ENCODE measurements at regions not wholly inside any gene's neighbourhood (a gene's known extent, or its start where the extent isn't known, plus 50 kb on each side); places are given as distances from the start of the nearest gene placed in this dataset.

DNA sequence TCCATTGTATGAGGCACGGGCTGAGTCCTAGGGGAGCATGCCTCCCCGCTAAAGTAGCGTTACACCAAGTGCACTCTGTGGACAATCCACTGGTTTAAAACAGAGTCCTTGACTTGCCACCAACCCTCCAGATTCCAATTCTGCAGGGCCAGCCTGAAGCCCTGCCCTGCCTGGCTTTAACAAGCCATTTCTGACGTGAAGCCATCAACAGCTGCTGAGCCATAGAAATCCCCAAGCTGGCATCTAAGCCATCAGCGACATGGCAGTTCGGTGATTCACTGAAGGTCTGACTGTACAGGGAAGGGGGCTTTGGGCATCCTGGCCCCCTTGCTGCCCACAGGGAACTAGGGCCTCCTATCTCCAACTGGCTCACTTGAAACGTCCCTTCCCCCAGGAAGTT is 265.7 kb downstream of the UACA start:
- no peak for ATAC-seq
- H3K9me3 Mint-ChIP-seq: no peaks in the 10 kb centered on the region
- H3K27ac Mint-ChIP-seq: no peak overlapping the region
- DNase-seq (ENCODE audit: low spot score in 2 of 2): no peak
- no peaks in the 10 kb centered on the region for H3K36me3 Mint-ChIP-seq

- ATAC-seq (no peak), DNase-seq (ENCODE audit: low spot score in 2 of 2) (no peak)
- no peaks in the 10 kb centered on the region for H3K36me3 Mint-ChIP-seq
- no peaks in the 10 kb centered on the region for H3K9me3 Mint-ChIP-seq
- H3K27ac Mint-ChIP-seq: no peak overlapping the region
These were observed 267.3 kb downstream of the UACA start for GRCh38 chr15:70495991-70496599.

- ATAC-seq: peak; percentile 38 to 69
- no peaks in the 10 kb centered on the region for H3K36me3 Mint-ChIP-seq
- DNase-seq (ENCODE audit: low spot score in 2 of 2): peak; percentile 36 to 77
- peak overlapping the region in 1 of 2 donors; percentile 27 for H3K27ac Mint-ChIP-seq
- H3K9me3 Mint-ChIP-seq: no peaks in the 10 kb centered on the region
These were observed 268.3 kb downstream of the UACA start for GRCh38 chr15:70494852-70495571.

DNA sequence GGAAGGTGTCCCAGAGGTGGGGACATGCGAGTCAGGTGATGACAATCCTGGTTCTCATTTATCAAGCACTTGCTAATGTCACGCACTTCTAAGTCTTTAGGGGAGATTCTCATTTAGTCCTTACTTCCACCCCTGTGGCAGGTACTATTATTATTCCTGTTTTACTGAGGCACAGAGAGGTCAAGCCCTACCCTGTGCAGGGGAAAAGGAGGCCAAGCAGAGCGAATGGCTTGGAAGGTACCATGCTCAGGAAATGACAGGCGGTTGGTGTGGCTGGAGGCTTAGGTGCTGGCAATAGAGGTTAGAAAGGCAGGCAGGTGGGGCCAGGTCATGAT is 268.9 kb downstream of the UACA start:
- no peaks in the 10 kb centered on the region for H3K9me3 Mint-ChIP-seq
- no peaks in the 10 kb centered on the region for H3K36me3 Mint-ChIP-seq
- peak overlapping the region in 1 of 2 donors; percentile 27 for H3K27ac Mint-ChIP-seq
- no peak for DNase-seq (ENCODE audit: low spot score in 2 of 2)
- ATAC-seq: no peak

GRCh38 chr15:70493787-70494516 is 269.4 kb downstream of the UACA start:
- Mint-ChIP-seq H3K36me3 (no peaks in the 10 kb centered on the region), H3K9me3 (no peaks in the 10 kb centered on the region), H3K27ac (peak overlapping the region in 1 of 2 donors; percentile 92)
- ATAC-seq: no peak
- no peak for DNase-seq (ENCODE audit: low spot score in 2 of 2)

- Mint-ChIP-seq H3K9me3 (no peaks in the 10 kb centered on the region), H3K27ac (peak overlapping the region; percentile 92 to 95), H3K36me3 (no peaks in the 10 kb centered on the region)
- no peak for DNase-seq (ENCODE audit: low spot score in 2 of 2)
- no peak for ATAC-seq
These were observed 270.0 kb downstream of the UACA start for GRCh38 chr15:70493376-70493775.

DNA sequence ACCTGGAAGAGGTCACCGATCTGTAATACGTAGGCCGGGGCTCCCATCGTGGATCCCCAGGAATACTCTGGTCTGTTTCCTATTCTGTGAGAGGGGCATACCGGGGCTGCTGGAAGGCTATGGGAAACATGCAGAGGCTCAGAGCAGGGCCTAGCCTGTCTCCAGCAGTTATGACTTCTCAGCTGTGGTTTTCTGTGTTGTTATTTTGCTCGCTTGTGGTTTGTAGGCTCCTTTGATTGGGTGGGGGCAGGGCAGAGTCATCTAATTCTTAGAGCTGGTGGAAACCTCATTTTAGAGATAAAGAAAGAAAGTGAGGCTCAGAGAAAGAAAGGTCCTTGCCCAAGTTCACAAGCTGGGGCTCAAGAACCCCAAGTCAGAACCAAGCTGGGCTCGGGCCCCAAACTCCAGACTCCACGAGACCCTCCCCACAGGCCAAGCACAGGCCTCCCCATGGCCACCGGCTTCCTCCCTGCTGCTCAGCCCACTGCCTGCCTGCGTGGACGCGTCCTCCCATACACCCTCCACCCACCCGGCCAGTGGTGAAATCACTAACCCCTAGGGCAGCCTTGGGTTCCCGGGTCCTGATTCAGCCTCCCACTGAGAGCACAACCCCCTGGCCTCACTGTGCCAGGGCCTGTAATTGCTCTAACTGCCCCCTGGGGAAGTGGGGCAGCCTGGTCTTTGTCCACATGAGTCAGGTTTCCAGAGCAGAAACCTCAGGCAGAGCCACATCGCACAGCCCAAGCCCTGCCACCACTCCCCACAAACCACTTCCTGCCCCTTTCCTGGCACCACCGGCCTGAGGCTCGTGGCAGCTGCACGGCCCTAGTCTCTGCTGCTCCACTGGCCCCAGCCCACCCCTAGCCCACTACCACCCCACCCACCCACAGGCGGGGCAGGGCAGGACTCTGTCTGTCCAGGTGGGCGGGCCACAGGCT is 270.8 kb downstream of the UACA start:
- H3K36me3 Mint-ChIP-seq: no peaks in the 10 kb centered on the region
- peak overlapping the region; percentile 92 to 95 for H3K27ac Mint-ChIP-seq
- peak; percentile 82 to 91 for DNase-seq (ENCODE audit: low spot score in 2 of 2)
- H3K9me3 Mint-ChIP-seq: no peaks in the 10 kb centered on the region
- ATAC-seq: peak; percentile 73 to 74

GRCh38 chr15:70491641-70492040 is 271.7 kb downstream of the UACA start:
- no peak for DNase-seq (ENCODE audit: low spot score in 2 of 2)
- H3K27ac Mint-ChIP-seq: peak overlapping the region; percentile 92 to 95
- no peaks in the 10 kb centered on the region for H3K9me3 Mint-ChIP-seq
- ATAC-seq: no peak
- no peaks in the 10 kb centered on the region for H3K36me3 Mint-ChIP-seq

DNA sequence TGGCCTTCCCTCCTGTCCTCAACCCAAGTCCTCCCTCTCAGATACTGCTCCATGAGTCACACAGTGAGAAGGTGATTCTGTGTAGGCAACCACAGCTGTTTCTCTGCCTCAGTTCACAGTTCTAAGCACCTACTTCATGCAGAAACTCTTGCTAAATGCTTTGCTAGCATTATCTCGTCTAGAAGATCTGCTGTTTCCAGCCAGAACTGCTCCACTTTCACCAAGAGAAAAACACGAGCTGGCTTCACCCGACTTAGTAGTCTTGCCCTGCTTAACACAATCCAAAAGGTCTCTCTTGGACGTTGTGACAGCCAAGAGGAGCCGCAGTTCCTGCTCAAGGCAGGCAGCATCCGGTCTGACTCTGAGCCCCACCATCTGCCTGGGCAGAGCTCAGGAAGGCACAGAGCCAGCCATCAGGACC is 272.1 kb downstream of the UACA start:
- DNase-seq (ENCODE audit: low spot score in 2 of 2): no peak
- Mint-ChIP-seq H3K36me3 (no peaks in the 10 kb centered on the region), H3K27ac (peak overlapping the region; percentile 92 to 95), H3K9me3 (no peaks in the 10 kb centered on the region)
- ATAC-seq: peak; percentile 7 to 37

DNA sequence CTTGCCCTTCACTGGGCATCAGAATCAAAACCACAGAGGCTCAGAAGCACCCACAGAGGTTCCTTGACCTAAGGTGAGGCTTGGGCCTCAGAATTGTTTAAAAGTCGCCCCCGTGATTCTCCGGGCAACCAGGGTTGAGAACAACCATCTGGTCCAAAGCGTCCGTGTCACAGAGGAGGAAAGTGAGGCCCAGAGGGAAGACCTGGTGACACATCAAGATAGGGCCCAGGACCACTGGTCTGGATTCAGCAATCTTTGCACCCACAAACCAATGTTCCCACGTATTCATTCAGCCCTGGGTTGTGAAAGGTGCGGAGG is 272.6 kb downstream of the UACA start:
- H3K27ac Mint-ChIP-seq: peak overlapping the region in 1 of 2 donors; percentile 92
- H3K9me3 Mint-ChIP-seq: no peaks in the 10 kb centered on the region
- ATAC-seq (no peak), DNase-seq (ENCODE audit: low spot score in 2 of 2) (no peak)
- no peaks in the 10 kb centered on the region for H3K36me3 Mint-ChIP-seq

DNA sequence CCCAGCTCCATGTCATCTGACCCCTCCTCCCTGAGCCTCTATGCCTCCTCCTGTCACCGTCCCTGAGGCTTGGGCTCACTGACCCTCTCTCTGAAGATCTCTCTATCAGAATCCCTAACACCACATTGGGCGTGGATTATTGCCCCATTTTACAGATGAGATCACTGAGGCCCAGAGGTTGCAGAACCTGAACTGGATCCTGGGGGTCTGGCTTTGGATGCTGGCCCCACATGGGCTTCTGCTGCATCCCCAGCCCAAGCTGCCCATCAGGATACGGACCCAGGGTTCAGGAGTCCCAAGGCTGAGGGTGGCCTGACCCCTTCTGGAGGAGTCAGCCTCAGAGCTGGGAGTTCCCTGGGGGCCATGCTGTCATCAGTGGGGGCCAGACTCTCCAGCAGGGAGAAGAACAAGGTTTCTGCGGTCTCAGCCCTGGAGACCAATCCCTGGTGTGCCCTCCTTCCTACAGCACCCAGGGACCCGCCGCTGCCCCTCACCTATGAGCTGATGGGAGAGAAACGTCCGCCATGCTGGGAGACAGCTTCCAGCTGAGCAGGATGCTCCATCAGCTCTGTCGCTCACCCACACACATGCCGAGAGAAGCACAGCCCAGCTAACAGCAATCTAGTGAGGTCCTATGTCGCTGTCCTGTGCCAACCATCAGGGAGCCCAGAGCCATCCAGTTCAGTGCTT is 273.1 kb downstream of the UACA start:
- H3K9me3 Mint-ChIP-seq: no peaks in the 10 kb centered on the region
- peak overlapping the region in 1 of 2 donors; percentile 92 for H3K27ac Mint-ChIP-seq
- DNase-seq (ENCODE audit: low spot score in 2 of 2) (no peak), ATAC-seq (no peak)
- no peaks in the 10 kb centered on the region for H3K36me3 Mint-ChIP-seq

- H3K36me3 Mint-ChIP-seq: peaks cover 3 to 9% of the 10 kb centered on the region in 2 donors
- DNase-seq (ENCODE audit: low spot score in 2 of 2) (no peak), ATAC-seq (no peak)
- peaks cover 0 to 4% of the 10 kb centered on the region in 2 donors for H3K9me3 Mint-ChIP-seq
- no peak overlapping the region for H3K27ac Mint-ChIP-seq
These were observed 274.2 kb downstream of the UACA start for GRCh38 chr15:70488941-70489848.

GRCh38 chr15:70488002-70488605 is 275.3 kb downstream of the UACA start:
- peaks cover 0 to 4% of the 10 kb centered on the region in 2 donors for H3K9me3 Mint-ChIP-seq
- ATAC-seq: no peak
- DNase-seq (ENCODE audit: low spot score in 2 of 2): peak in 1 of 2 donors; percentile 80
- H3K36me3 Mint-ChIP-seq: peaks cover 5 to 11% of the 10 kb centered on the region in 2 donors
- H3K27ac Mint-ChIP-seq: peak overlapping the region in 1 of 2 donors; percentile 76

- no peak for DNase-seq (ENCODE audit: low spot score in 2 of 2)
These were observed 276.0 kb downstream of the UACA start for GRCh38 chr15:70487387-70487740.

More at GRCh38 chr15:70487387-70487740, 276.0 kb downstream of the UACA start:
- Mint-ChIP-seq H3K36me3 (peaks cover 5 to 15% of the 10 kb centered on the region in 2 donors), H3K9me3 (peaks cover 0 to 4% of the 10 kb centered on the region in 2 donors), H3K27ac (peak overlapping the region; percentile 69 to 76)
- ATAC-seq: no peak
